GM18873 (cell line): ENCODE measurements at regions not wholly inside any gene's neighbourhood (a gene's known extent, or its start where the extent isn't known, plus 50 kb on each side); places are given as distances from the start of the nearest gene placed in this dataset.
"Not testable (repeated sequence)": the region's sequence is repeated elsewhere in the genome, so short reads cannot be mapped to it uniquely, and the experiment has no call there.

Experiments used
- ATAC-seq: cut with Tn5 transposase; IDR thresholded peaks from one replicate; pipeline ENCODE4 v1.9.1; 2021; ENCODE audit warnings: mild to moderate bottlenecking, moderate library complexity, moderate number of reproducible peaks; ENCODE audit not compliant: unreplicated experiment, low FRiP score

DNA sequence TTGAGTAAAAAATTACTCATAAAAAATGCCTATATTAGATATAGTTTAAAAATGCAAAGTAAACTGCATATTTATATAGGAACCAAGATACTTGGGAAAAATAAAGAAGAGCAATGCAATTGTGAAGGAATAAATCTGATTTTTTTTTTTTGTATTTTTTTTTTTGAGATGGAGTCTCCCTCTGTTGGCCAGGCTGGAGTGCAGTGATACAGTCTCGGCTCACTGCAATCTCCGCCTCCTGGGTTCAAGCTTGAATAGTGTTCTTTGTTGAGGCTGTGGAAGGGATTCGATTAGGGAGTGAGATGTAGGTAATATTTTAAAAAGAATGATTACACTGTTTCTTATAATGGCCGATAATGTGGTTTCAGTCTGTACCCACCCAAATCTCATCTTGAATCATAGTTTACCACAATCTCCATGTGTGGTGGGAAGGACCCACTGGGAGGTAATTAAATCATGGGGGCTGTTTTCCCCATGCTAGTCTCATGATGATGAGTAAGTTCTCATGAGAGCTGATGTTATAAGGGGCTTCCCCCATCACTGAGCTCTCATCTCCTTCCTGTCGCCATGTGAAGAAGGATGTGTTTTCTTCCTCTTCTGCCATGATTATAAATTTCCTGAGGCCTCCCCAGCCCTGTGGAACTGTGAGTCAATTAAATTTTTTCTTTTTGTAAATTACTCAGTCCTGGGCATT lies 1765.9 kb downstream of the PLA2G4A start:
- ATAC-seq = no peak

DNA sequence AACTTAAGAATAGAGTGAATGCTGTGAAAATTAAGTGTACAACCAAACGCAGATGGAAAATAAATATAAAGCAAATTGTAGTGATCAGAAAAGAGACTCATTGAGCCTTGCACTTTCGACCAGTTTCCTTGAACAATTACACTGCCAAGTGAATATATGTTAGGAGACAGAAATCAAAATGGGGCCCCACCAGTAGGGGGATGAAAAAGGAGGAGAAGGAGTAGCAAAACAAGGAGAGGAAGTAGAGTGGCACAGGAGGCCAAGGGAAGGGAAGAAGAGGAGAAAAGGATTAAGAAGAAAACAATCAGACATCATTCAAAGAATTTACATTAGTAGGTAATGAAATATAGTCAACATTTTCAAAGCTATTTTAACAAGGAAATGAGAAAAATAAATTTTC lies 1770.6 kb downstream of the PLA2G4A start:
- no peak for ATAC-seq

DNA sequence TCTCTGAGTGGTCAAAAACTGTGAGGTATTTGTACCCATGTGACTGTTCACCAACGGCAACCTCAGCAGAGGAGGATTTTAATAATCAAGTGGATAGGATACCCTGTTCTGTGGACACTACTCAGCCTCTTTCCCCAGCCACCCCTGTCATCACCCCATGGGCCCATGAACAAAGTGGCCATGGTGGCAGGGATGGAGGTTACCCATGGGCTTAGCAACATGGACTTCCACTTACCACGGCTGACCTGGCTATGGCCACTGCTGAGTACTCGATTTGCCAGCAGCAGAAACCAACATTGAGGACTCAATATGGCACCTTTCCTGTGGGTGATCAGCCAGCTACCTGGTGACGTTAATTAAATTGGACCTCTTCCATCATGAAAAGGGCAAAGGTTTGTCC lies 1782.7 kb downstream of the PLA2G4A start:
- no peak for ATAC-seq

DNA sequence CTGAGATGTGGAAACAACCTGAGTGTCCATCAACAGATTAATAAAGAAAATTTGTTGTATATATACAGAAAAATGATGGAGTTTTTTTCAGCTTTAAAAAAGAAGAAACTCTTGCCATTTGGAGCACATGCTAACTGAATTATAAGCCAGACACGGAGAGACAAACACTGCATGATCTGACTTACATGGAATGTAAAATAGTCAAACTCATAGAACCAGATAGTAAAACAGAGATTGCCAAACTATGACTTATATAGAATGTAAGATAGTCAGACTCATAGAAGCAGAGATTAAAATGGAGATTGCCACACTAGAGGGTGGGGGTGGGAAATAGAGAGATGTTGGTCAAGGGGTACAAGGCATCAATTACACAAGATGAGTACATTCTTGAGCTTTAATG lies 1786.6 kb downstream of the PLA2G4A start:
- ATAC-seq = no peak

DNA sequence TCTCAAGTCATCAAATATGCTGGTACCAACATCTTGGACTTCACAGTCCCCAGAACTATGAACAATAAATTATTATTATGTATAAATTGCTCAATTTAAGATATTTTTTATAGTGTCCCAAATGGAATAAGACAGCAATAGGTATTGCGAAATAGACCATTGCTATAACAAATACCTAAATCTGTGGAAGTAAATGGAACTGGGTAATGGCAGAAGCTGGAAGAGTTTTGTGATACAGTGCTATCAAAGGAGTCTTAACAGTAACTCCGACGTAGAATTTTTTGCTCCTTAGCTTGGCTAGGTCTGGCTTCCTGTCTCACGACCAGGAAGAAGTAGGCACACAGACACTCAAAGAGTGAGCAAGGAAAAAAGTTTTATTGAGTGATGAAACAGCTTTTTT lies 1791.5 kb downstream of the PLA2G4A start:
- ATAC-seq = no peak

DNA sequence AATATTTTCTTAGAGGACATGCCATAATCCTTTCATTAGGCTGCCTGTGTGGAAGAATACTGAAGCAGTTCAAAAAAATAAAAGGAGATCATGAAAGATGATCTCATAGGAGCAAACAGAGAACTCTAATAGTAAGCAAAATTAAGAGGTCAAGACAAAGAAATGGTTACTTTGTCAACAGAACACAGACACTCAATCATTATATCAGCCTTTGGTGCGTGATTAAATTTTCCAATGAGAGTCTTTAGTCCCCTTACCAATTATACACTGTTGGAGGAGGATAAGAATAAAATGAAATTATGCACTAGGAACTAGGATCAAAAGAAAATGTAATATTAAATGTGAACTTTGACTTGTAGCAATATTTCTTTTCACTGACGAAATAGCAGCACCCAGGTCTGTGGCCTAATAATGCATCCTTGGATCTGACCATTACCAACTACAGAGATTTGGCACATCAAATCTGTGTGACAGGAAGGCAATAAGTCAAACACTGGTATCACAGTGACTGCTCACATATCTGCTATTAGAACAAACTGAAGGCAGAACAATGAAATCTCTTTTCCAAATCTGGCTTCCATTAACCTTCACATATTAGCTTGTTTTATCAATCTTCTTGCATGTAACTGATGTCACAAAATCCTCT lies 1812.9 kb downstream of the PLA2G4A start:
- ATAC-seq = no peak

GRCh38 chr1:188642704-188643103 lies 1814.0 kb downstream of the PLA2G4A start:
- ATAC-seq = no peak

- no peak for ATAC-seq
Measured at GRCh38 chr1:188652678-188653077, 1823.9 kb downstream of the PLA2G4A start.

DNA sequence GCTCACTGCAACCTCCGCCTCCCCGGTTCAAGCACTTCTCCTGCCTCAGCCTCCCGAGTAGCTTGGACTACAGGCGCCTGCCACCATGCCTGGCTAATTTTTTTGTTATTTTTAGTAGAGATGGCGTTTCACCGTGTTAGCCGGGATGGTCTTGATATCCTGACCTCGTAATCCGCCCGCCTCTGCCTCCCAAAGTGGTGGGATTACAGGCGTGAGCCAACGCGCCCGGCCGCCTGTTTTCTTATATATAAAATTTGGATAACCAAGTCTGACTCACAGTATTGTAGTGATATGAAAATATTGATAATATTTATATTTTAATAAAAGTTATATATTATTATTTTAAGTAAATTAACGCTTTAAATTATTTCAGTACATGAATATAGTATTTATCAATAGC lies 1821.7 kb downstream of the BRINP3 start:
- ATAC-seq = not testable (repeated sequence)

DNA sequence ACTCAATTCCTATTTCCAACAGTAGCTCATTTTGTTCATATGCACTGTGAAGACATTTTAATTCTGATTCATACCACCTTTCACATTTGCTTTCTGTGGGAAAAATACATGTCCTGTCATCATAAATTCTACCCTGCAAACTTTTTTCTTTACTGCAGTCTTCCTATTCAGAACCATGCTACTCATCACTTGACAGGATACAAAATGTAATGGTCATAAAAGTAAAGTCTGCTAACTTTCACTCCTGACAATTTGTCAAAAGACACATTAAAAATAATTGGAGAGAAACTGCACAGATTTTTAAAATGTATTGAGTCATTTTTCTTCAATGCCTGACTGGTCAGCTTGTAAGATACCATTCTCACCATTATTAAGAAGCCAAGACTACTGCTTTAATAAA lies 1817.1 kb downstream of the BRINP3 start:
- ATAC-seq = no peak

GRCh38 chr1:188665477-188665876 lies 1812.2 kb downstream of the BRINP3 start:
- ATAC-seq = no peak

- ATAC-seq = no peak
Measured at GRCh38 chr1:188668083-188668482, 1809.6 kb downstream of the BRINP3 start.

DNA sequence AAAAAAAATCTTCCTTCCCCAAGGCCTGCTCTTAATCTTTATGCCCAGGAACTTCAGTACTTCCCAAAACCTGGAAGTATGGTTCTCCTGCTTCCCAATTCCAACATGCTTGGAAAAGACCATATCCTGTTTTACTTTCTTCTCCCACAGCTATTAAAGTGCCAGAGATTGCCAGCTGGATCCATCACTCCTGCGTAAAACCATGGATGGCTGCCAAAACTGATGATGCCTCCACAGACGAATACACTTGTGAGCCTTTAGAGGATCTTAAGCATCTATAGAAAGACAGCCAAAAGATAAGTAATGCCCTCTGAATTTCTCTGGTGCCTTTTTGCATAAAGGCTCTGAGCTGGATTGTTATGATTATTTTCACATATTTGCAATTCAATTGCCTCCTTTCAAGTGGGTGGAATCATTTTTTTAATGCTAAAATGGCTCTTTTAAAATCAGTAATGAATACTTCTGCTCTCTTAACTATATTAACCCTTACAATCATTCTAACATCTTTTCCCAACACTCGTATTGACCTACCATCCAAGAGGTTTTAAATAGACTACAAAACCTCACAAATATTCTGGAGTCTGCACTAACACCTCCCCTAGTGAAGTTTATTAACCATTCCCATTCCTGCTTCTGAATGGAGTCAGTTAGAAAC lies 1807.8 kb downstream of the BRINP3 start:
- no peak for ATAC-seq

- ATAC-seq = no peak
Measured at GRCh38 chr1:188670837-188671236, 1806.8 kb downstream of the BRINP3 start.

GRCh38 chr1:188672153-188672552 lies 1805.5 kb downstream of the BRINP3 start:
- ATAC-seq = no peak

DNA sequence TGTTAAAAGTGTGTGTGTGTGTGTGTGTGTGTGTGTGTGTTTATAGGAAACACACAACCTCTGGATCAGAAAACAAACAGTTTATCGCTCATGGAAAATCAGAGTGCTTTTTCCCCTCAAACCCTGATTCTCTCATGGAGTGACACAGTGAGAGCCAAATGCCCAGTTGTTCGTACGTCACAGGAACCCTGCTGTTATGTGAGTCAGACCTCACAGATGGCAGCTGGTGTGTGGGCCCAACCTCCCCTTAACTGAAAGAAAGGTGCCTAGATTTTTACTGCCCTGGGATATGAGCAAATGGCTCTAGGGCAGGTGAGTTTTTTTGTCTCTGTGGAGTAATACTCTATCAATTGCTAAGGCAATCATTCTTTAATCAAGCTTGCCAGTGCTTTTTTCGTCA lies 1788.1 kb downstream of the BRINP3 start:
- no peak for ATAC-seq

- ATAC-seq = no peak
Measured at GRCh38 chr1:188700116-188700515, 1777.5 kb downstream of the BRINP3 start.

DNA sequence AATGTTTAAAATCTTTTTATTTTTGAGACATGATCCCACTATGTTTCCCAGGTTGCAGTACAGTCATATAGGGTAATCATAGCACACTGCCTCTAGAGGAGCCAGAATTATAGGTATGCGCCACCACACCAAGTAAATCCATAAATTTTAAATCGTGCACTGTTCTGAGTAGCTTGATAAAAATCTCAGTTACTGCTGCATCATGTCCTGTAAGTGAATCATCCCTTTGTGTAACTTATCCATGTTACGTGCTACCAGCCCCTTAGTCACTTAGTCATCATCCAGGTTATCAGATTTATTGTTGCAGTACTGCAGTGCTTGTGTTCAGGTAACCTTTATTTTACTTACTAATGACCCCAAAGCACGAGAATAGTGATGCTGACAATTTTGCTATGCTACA lies 1770.9 kb downstream of the BRINP3 start:
- no peak for ATAC-seq

GRCh38 chr1:188708795-188709535 lies 1768.7 kb downstream of the BRINP3 start:
- ATAC-seq = no peak

DNA sequence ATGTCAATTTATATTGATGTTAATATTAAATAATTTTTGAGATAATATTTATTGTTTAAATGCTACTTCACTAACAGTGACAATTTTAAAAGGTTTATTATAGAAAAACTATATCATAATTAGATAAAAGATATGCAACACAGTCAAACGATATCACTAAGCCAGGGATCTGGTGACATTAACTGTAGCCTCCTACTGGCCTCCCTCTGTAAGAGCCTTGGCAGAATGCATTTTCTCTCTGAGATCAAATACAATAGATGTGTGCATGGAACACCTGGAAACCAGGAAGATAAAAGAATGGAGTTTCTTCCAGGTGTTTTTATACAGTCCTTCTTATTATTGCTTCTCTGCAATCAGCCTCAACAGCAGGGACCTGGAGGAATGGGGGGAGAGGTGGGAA lies 1762.1 kb downstream of the BRINP3 start:
- no peak for ATAC-seq

DNA sequence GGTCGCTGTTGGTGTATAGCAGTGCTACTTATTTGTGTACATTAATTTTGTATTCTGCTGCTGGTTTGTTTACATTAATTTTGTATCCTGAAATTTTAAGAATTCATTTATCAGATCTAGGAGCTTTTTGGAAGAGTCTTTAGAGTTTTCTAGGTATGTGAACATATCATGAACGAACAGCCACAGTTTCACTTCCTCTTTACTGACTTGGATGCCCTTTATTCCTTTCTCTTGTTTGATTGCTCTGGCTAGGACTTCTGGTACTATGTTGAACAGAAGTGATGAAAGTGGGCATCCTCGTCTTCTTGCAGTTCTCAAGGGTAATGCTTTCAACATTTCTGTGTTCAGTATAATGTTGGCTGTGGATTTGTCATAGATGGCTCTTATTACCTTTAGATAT lies 1757.9 kb downstream of the BRINP3 start:
- no peak for ATAC-seq
